Medulla oblongata (tissue), 1 donor: ENCODE measurements at regions not wholly inside any gene's neighbourhood (a gene's known extent, or its start where the extent isn't known, plus 50 kb on each side); places are given as distances from the start of the nearest gene placed in this dataset.
A peak's percentile ranks its signal among the peaks of the same experiment; 100 is the strongest.

Experiments
- DNase-seq: peaks from one replicate; pipeline ENCODE4 v3.0.0-alpha.2; 2015; ENCODE audit errors: extremely low spot score

DNA sequence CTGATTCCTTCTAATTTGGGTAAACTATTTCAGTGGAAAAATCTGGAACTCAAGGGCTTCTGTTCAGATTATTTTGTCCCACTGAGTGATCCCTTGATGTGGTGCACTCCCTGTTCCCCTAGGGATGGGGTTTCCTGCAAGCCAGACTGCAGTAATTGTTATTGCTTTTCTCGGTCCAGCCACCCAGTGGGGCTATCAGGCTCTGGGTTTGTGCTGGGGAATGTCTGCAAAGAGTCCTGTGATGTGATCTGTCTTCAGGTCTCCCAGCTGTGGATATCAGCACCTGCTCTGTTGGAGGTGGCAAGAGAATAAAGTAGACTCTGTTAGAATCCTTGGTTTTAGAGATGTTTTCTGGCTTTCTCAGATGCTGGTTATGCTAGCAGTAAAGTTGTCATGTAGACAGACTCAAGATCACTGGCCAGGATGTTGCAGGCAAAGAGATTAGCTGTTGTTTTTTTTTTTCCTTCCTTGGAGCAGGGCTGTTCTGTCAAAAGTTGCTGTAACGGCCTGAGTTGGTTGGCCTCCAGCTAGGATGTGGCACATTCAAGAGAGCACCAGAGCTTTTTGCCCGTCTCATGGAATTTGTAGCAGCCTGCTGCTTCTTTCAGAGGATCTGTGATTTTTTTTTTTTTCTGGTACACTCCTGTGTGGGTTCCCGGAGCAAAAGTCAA is 1314.0 kb downstream of the PCDH19 start:
- DNase-seq: no peak

GRCh38 chrX:99091459-99091858 is 1318.6 kb downstream of the PCDH19 start:
- no peak for DNase-seq

GRCh38 chrX:99078301-99078700 is 1331.8 kb downstream of the PCDH19 start:
- DNase-seq: no peak

- no peak for DNase-seq
Observed at GRCh38 chrX:99077099-99077498, 1333.0 kb downstream of the PCDH19 start.

DNA sequence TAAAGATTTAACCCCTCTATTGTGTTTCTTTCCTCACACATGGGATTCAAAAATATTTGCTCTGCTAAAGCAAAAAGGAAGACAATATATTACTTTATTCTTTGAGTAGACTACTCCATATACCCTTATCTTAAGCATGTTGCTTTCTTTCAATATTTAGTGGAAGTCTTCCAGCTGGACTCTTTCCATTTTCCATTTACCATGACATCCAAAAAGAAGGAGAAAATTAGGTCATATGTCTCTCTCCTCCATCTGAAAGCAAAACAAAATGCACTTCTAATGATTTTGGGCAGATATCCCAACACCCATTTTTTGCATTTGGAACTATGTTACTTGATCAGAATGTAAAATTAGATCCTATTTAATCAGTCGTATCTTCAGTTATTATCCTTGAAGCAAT is 1336.5 kb downstream of the PCDH19 start:
- DNase-seq: no peak

DNA sequence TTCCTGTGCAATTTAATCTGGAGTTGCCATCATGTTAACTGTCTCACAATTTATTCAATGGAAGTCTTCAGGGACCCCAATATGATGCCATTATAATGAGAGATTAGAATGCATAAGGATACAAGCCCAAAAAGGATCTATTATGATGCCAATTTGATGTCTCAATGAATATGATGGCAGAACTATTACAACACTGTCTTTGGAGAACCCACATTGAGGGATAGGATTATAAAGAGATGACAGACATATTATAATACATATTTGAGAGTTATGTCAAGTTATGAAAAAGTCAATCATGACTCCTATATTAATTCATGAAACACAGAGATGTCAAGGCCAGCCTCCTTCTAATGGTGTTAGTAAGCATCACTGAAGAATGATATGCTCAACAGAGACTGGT is 1358.4 kb downstream of the PCDH19 start:
- DNase-seq: no peak

GRCh38 chrX:99033226-99033901 is 1376.7 kb downstream of the PCDH19 start:
- no peak for DNase-seq

DNA sequence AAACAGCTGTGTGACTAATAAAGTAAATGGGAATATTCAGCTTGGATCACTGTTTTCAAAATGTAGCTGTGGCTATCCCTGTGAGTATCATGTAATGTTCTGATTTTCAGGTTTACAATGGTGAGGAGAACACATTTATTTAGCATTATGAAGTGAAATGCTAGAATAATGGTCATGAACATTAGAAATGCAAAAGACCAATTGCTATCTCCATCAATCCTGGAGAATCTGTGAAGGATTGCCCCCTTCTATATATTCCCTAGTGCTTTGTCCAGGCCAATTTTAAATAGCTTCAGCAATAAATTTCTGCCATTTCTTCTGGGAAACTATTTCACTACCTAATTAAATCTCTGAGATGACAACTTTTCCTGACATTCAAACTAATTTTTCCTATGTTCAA is 1399.1 kb downstream of the PCDH19 start:
- DNase-seq: no peak

DNA sequence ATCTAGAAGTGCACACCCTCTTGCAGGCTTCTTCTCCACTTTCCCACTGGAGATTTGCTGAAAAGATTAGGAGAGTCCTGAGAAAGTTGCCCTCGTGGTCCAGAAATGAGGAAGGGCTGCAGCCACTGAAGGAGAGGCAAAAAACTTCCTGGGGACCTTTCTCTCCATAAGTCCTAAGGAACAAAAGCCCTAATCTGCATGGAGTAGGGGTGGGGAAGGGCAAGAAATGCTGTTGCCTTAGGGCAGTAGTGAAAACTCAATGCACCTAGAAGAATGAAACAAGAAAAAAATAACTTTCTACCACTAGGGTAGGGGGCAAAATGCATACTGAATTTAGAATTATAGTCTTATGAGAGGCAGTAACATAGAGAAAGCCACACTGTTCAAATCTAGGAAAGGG is 1408.8 kb downstream of the PCDH19 start:
- DNase-seq: no peak

DNA sequence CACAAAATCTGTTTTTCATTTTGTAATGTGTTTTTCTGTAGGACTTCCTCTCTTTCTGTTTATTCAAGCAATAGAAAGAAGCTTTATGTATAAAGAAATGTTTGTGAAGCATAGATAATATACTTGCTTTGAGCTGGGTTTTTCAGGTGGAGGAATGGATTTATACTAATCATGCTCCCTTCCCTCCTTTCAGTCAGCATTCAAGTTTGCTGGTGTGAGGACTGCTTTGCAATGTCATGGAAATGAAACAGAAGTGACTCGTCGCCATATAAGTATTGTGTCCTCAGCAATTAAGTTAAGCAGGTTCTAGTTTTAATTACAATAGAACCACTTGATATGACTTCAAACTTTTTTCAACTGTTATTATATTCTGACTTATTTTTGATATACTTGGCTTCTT is 1447.1 kb downstream of the PCDH19 start:
- DNase-seq: no peak

- DNase-seq: no peak
Observed at GRCh38 chrX:98956014-98956413, 1454.1 kb downstream of the PCDH19 start.

GRCh38 chrX:98939456-98939855 is 1470.6 kb downstream of the PCDH19 start:
- no peak for DNase-seq

DNA sequence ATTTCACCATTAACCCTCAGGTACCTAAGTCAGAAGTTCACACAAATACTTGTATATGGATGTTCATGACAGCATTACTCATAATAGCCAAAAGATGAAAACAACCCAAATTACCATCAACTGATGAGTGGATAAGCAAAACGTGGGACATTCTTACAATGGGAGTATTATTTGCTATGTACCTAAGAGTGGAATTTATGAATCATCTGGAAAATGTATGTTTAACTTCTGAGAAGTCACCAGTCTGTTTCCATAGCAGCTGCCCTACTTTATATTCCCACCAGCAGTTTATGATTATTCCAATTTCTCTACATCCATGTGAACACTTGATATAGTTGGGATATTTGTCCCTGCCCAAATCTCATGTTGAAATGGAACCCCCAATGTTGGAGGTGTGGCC is 1478.9 kb downstream of the PCDH19 start:
- DNase-seq: no peak

GRCh38 chrX:98924511-98924910 is 1485.6 kb downstream of the PCDH19 start:
- DNase-seq: no peak

- no peak for DNase-seq
Observed at GRCh38 chrX:98897191-98897590, 1512.9 kb downstream of the PCDH19 start.

DNA sequence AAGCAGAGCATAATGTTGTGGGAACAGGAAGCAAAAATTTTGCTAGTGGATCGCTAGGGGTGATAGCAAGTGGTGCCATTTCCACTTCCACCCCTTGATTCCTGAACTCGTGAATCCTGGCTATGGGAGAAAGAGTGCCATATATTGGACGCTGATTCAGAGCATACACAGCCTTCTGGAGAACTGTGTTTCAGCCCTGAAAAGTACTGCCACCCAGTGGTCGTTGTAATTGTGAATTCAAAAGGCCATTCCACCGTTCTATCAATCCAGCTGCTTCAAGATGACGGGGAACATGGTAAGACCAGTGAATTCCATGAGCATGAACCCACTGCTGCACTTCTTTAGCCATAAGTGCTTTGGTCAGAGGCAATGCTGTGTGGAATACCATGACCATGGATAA is 1559.4 kb downstream of the PCDH19 start:
- DNase-seq: peak; percentile 28
